Body of pancreas (tissue), 4 donors: ENCODE measurements at regions not wholly inside any gene's neighbourhood (a gene's known extent, or its start where the extent isn't known, plus 50 kb on each side); places are given as distances from the start of the nearest gene placed in this dataset.

Source experiments
- CTCF ChIP-seq, 7 experiments: fragments of 450-650 bp in 4 of 7; fragments of 200-600 bp in 3 of 7; sonication (generic) in 3 of 7; IDR thresholded peaks; one replicate each; pipeline ENCODE4 v1.5.1; 2016 to 2019; ENCODE audit warnings: antibody characterized with exemption in 7 of 7
- POLR2A ChIP-seq, 3 donors: fragments of 450-650 bp; IDR thresholded peaks; one replicate each; pipeline ENCODE4 v1.6.1; 2016; ENCODE audit warnings: antibody characterized with exemption in 3 of 3, mild to moderate bottlenecking in 2 of 3

DNA sequence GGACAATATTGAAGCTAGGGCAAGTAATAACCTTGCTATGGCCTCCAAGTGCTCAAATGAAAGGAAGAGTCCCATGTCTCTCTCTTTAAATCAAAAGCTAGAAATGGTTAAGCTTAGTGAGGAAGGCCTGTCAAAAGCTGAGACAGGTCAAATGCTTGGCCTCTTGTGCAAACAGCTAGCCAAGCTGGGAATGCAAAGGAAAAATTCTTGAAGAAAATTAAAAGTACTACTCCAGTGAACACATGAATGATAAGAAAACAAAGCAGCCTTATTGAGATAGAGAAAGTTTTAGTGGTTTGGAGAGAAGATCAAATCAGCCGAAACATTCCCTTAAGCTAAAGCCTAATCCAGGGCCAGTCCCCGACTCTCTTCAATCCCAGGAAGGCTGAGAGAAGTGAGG is 84.1 kb upstream of the PLEKHA5 start:
- no peak for TF ChIP-seq CTCF (IDR thresholded peaks at IDR 0.05)
- TF ChIP-seq POLR2A (IDR thresholded peaks at IDR 0.05) = no peak
